COLO668 (cell line): ENCODE measurements at regions not wholly inside any gene's neighbourhood (a gene's known extent, or its start where the extent isn't known, plus 50 kb on each side); places are given as distances from the start of the nearest gene placed in this dataset.

ENCODE experiments used
- DNase-seq: peaks from one replicate; lab custom pipeline; 2025; ENCODE audit not compliant: unreplicated experiment; lab: John Stamatoyannopoulos, UW

DNA sequence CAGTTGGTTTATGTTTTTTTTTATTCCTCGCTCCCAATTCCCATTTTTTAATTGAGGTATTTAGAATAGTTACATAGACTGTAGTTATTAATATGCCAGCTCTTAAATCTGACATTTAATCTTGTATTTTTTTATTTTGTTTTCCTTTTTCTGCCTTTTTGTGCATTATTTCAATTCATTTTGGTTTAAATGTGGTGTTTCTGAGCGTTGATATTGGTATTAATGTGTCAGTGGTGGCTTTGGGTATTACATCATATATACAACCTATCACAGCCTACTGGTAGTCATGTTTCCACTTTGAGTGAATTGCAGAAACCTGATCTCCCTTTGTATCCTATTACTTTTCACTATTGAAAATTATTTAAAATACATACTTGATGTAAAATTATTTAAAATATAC is 1027.3 kb downstream of the KCNT2 start:
- no peak for DNase-seq

DNA sequence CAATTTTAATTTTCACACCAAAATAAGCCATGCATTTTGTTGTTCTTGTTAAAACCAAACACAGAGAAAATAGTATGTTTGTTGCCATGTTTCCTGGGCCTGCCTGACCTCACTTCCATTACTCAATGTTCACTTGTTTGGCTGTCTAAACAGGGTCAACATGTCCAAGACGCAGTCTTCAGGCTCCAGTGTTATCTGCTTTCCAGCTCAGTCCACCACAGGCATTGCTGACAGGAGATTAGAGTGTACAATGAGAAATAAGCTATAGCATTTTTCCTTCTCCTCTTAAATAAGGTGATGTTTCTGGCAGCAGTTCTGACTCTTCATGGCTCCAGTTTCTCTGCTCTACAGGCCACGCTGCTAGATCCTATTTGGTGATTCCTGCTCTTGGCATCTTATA is 1030.5 kb downstream of the KCNT2 start:
- no peak for DNase-seq

DNA sequence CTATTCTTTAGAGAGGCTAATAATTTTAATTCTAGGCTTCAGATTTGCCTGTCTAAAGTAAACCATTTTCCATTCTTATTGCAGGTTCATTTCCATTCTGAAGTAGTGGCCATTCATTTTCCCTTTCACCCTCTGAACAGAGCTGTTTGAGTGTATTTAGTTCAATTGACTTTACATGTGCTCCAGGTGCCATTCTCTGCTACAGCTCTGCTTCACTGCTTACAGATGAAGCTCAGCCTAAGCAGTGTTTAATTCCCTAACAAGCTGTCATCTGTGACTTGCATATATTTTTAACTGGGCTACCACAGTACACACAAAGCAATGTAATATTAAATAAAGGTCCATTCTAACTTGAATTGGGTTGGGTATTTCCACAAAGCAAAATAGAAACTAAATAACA is 1031.6 kb downstream of the KCNT2 start:
- no peak for DNase-seq

DNA sequence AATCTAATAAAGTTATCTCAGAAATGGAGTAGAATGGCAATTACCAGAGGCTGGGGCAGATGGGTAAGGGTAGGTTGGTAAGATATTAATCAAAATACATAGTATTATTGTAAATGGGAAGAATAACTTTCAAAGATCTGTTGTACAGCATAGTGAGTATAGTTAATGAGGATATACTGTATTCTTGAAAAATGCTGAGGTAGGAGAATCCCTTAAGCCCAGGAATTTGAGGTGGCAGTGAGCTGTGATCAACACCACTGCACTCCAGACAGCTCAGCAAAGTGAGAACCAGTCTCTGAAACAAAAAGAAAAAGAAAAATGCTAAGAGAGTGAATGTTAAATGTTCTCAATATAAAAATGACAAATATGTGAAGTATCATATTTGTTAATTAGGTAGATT is 1033.7 kb downstream of the KCNT2 start:
- DNase-seq = no peak

DNA sequence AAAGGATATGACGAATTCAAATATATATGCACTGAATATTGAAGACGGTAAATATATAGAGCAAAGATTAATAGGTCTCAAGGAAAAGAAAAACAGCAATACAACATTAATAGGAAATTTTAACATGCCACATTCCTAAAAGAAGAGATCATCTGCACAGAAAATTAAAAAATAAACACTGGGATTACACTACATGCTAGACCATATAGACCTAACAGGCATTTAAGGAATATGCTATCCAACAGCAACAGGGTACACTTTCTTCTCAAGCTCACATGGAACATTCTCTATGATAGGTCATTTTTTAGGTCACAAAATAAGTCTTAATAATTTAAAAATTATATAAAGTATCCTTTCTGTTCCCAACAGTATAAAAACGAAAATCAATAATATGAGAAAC is 1038.3 kb downstream of the KCNT2 start:
- no peak for DNase-seq

DNA sequence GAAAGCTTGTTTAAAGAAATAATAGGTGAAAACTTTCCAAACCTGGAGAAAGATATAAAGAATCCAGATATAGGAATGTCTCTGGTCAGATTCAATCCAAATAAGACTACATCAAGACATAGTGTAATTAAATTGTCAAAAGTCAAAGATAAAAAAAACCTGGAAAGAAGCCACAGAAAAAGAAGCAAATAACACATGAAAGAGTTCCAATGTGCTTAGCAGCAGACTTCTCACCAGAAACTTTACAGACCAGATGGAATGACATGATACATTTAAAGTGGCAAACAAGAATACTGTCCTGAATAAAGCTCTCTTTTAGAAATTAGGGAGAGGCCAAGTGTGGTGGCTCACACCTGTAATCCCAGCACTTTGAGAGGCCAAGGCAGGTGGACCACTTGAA is 1039.9 kb downstream of the KCNT2 start:
- DNase-seq = no peak

DNA sequence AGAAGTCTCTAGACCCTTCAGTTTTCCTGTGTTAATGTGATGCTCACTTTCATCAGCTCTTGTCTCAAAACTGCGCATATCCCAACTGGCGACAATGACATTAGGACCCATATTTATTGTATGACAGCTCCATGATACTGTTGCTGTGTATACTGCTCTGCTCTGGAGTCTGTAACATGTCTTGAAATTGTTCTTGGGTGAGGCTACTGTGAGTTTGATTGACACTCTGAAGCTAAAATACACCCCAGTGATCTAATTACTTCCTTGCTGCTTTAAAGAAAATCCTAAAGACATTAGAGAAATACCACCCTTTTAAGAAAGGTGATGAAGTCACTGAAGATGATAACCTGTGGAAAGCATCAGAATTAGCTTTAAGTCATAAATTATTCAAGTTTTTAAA is 1046.2 kb downstream of the KCNT2 start:
- DNase-seq = no peak

DNA sequence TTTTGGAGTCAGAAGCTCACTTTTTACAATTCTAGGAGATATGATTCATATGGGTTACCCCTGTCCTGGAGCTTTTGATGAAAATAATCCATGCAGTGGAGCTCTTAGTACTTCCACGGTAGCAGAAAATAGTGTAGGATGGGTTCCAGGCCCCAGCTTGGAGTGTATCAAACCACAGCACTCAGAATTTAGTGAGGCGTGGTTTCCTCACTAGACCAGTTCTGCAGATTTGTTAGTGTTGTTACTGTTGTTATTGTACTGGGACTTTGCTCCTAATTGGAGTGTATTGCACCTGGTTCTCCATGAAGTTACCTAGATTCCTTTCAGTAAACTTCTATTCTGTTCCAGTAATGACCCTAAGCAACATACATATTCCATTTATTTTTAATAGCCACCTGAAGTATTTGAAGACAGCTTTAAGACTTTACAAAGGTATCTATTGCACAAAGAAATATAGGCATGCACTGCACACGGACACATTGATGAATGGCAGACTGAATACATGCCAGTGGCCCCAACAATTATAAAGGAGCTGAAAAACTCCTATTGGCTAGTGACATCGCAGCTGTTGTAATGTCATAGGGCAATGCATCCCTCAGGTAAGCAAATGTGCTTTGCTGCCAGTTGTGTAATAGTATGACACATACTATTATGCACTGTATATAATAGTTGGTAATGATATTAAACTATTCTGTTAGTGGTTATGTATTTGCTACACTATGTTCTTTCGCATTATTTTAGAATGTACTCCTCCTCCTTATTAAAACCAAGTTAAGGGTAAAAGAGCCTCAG is 1058.0 kb downstream of the KCNT2 start:
- no peak for DNase-seq

DNA sequence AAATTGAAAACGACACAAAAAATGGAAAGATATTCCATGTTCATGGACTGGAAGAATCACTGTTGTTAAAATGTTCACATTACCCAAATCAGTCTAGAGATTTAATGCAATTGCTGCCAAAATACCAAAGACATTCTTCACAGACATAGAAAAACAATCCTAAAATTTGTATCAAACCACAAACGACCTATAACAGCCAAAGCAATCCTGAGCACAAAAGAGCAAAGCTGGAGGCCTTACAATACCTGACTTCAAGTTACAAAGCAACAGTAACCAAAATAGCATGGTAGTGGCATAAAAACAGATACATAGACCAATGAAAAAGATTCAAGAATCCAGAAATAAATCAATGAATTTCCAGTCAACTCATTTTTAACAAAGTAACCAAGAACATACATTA is 1077.3 kb downstream of the KCNT2 start:
- DNase-seq = no peak

DNA sequence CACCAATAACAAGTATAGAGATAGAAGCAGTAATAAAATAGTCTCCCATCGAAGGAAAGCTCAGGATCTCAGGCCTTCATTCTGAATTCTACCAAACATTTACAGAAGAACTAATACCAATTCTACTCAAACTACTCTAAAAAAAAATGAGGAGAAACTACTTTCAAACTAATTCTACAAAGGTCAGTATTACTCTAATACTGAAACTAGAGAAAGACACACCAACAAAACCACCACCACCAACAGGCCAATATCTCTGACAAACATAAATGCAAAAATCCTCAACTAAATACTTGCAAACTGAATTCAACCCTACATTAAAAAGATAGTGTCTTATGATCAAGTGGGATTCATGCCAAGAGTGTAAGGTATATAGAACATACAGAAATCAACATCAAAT is 1078.4 kb downstream of the KCNT2 start:
- DNase-seq = no peak

DNA sequence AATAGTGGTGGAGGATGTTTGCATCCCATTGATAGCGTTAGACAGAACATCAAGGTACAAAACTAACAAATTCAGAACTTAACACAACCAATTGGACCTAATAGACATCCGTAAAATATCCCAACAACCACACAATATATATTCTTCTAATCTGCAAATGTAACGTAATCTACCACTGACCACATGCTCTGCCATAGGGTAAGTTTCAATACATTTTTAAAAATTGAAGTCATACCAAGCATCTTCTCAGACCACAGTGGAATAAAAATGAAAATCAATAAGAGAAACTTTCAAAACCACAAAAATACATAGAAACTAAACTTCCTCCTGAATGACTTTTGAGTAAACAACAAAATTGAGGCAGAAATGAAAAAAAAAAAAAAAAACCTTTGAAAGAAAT is 1087.5 kb downstream of the KCNT2 start:
- DNase-seq = no peak

DNA sequence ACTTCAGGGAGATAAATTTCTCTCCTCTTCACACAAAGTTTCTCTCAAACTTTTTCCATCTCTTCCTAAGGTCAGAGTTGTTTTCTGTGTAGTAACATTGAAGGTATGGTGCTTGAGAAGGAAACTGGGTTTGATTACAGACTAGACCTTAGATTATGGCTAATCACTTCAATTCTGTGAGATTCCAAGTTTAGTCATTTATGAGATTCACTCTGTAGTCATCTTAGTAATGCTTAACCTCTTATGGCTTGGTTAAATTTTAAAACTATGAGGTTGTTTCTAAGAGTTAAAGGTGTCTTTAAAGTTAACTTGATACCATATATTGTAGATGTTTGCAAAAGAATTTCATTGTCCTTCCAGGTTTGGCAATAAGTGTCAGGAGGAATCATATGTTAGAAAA is 1092.2 kb downstream of the KCNT2 start:
- DNase-seq = no peak

DNA sequence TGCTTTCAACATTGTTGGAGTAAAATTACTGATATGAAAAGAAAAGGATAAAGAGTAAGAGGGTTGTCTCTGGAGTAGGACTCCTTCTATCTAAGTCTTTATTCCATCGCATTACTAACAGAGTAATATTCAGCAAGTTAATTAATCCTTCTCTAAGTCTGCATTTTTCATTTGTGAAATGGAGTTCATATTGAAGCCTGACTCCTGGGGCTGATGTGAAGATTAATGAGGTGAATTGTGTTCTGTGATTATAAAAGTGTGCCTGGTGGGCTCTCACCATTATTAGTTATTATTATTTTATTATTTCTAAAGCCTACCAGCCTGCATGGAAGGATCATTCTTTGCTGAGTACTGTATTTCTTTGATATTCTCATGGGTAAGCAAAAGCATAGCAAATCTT is 1096.7 kb downstream of the KCNT2 start:
- DNase-seq = no peak

DNA sequence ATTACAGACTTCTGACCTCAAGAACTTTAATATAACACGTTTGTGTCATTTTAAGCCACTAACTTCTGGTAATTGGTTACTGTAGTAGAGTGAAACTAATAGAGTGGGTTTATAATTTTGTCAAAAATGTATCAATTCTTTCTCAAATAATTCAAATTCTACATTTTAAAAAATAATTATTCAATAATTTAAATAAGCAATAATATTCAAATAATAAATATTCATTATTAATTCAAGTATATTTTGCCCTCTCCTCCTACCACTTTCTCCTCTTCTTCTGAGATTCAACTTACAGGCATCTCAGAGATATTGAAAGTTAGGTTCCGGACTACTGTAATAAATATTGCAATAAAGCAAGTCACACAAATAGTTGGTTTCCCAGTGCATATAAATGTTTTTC is 1107.1 kb downstream of the KCNT2 start:
- no peak for DNase-seq

DNA sequence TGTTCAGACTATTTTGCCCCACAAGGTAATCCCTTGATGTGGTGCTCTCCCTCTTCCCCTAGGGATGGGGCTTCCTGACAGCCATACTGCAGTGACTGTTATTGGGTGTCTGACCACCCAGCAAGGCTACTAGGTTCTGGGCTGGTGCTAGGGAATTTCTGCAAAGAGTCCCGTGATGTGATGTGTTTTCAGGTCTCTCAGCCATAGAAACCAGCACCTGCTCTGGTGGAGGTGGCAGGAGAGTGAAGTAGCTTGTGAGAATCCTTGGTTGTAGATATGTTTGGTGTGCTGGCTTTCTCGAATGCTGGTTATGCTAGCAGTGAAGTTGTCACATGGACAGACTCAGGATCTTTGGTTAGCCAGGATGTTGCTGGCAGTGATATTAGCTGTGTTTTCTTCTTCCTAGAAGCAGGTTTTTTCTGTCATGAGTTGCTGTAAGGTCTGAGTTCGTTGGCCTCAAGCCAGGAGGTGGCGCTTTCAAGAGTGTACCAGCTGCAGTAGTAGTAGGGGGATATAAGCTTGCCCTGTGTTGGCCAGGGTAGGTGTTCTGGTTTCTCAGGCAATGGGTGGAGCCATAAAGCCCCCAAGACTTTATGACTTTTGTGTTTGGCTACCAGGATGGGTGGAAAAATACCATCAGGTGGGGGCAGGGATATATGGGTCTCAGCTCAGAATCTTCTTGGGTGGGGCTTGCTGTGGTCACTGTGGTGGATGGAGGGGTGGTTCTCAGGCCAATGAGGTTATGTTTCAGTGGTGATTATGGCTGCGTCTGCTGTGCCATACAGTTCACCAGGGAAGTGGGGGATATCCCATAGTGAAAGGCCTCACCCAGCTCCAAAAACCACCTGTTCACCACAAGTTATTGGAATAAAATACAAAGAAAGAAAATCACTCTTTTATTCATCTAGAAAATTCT is 1112.3 kb downstream of the KCNT2 start:
- no peak for DNase-seq

DNA sequence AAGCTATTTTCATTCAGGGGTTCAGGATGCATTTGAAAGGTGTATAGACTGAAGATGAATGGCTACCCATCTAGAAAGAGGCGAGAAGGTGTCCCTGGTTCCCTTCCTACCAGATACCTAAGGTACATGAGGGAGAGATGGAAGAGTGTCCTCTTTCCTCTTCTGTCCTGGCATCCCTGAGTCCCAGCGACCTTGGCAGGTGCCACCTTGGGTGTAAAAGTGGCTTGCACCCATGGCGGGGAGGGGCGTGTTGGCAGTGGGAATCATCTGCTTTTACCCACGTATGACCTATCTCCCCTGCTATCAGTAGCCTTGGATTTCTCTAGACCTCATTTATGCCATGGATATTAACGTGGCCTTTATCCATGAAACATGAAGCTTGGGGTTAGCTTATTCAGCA is 1126.1 kb downstream of the KCNT2 start:
- no peak for DNase-seq

DNA sequence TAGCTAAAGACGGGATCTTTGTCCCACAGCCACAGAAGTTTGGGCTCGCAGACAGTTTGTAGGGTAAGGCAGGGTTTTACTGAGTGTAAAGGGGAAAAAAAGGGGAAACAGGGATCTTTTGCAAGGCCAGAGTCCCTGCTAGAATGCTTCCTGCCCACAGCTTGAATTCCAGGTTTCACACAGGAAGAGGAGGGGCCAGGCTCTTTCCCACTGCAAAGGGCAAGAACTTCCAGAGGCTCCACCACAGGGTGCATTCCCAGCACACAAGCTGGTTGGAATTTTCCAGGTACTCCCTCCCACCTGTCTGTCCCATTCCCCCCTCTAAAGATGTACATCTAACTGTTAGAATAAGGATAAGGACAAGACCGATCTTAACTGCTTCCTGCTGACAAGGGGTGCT is 1126.9 kb downstream of the KCNT2 start:
- DNase-seq = no peak

DNA sequence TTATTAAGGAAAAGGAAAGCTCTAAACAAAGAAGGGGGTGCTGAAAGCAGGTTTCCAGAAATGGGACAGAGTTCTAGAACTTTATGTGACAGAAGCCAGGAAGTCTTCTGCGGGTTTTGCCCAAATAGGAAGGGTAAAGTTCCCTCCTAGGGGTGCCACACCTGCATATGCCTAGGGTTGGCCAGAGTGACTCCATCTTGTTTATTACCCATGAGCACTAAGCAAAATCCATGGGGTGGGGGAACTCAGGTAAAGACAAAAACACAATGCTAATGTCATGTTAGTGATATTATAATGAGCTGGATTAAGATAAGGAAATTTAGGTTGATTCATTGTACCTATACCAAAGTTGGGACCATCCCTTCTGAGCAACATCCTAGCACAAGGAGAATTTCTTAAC is 1132.7 kb downstream of the KCNT2 start:
- no peak for DNase-seq

DNA sequence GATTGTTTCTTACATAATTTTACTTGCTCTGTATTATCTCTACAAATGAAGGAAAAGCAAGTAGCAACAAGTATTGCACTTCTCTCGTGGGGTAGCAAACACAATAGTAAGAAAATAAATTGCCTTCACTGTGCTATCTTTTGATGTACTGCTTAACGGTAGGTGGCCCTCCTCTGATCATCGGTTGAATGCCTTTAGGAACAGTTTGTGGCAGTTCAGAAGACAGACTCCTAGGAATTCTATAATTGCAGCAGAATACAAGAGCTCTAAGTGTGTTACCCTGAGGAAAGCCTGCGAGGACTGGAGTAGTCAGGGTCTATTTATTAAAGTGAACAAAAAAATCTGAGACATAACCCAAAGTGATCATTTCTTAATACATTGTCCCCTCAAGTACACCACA is 1135.9 kb downstream of the KCNT2 start:
- no peak for DNase-seq

DNA sequence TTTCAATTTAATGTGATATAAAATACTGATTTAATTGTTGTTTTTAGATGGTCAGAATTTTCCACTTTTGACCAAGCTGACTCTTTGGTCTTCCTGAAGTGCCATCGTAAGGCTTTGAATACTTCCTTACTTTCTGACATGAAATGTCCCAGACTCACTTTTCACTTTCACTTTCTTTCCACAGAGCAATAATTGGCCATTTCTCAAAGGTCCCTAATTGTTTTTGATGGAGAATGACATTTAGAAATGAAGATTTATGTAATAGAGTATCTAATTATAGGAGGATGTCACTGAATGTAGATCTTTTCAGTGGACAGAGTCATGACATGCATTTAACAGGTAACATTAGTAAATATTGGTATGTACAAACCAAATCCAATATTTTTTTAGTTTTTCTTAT is 1141.6 kb downstream of the KCNT2 start:
- DNase-seq = no peak

DNA sequence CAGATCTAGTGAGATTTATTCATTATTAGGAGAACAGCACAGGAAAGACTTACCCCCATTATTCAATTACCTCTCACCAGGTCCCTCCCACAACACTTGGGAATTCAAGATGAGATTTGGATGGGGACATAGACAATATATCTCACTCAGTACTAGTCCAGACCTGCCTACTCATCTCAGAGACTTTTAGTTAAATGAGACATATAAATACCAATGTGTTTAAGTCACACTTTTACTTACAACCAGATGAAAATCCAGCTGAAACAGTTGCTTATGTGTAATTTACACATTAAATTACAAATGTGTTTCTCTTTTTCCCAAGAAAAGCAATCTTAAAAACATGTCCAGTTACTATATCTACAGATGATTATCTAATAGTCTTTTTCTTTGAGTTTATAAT is 1145.6 kb downstream of the KCNT2 start:
- no peak for DNase-seq

DNA sequence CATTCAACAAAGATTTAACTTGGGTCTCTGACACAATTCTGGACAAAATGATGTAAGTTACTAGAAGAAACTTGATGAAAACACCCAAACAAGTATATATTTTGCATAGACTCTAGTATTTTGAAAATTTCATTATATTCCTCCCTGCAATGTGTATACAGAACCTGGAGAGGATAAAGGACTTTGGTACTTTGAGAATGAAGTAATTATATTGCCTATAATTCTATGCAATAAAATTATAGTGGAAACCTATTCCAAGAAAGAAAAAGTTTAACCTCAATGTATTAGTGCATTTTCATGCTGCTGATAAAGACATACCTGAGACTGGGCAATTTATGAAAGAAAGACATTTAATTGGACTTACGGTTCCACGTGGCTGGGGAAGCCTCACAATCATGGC is 1146.1 kb downstream of the KCNT2 start:
- no peak for DNase-seq
